GM21423 (cell line): ENCODE measurements at regions not wholly inside any gene's neighbourhood (a gene's known extent, or its start where the extent isn't known, plus 50 kb on each side); places are given as distances from the start of the nearest gene placed in this dataset.

Experiments
- ATAC-seq: cut with Tn5 transposase; IDR thresholded peaks from one replicate; pipeline ENCODE4 v1.9.1; 2021; ENCODE audit warnings: mild to moderate bottlenecking, moderate library complexity; ENCODE audit not compliant: unreplicated experiment

DNA sequence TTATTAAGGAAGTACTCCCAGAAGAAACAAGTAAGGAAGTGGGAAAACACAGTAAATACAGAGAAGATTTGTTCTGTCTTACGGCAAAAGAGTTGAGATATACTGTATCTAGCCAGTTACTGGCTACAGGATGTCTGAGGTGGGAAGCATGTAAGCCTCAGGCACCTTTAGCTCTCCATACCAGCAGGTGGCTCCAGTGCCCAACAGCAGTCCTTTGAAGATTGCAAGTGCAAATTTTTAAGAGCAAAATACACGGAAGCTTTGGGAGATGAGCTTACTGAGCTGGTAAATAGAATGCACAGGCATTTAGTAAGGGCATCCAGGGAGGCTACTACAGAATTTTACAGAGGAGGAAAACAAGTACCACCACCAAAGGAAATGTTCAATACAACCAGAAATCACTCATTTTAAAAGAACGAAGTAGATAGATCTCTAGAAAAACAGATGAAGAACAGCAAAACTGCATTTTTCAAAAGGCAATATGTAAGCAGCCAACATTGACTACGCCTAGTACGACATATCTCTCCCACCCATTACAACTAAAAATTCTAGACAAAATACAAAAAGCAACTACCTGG is 57.9 kb upstream of the VSTM2B start:
- ATAC-seq: no peak

DNA sequence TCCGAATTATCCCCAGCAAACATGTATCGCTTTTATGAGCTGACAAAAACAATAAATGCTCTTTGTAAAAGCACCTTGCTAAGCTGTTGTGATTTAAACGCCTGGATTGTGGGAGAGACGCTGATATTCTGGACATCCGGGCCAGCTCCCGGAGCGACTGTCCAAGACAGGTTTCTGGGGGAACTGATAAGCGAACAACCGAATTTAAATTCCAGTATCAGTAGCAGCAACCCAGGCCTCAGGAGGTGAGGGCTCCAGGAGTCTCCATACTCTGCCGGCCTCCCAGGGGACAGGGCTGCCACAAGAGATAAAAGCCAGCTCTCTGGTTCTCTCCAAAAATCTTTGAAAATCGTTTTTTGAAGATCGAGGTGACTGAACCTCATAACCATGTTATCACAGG is 50.3 kb upstream of the VSTM2B start:
- ATAC-seq: no peak
